Esophagus muscularis mucosa (tissue), 3 donors: ENCODE measurements at regions not wholly inside any gene's neighbourhood (a gene's known extent, or its start where the extent isn't known, plus 50 kb on each side); places are given as distances from the start of the nearest gene placed in this dataset.

Source experiments
- CTCF ChIP-seq, 3 experiments: fragments of 200-600 bp in 2 of 3; fragments of 450-650 bp in 1 of 3; sonication (generic) in 2 of 3; IDR thresholded peaks; one replicate each; pipeline ENCODE4 v1.5.1; 2017 to 2019; ENCODE audit warnings: antibody characterized with exemption in 3 of 3, mild to moderate bottlenecking in 2 of 3, moderate library complexity in 1 of 3
- EP300 ChIP-seq: sonication (generic); formaldehyde crosslinking; IDR thresholded peaks from one replicate; pipeline ENCODE4 v1.6.1; 2017; ENCODE audit warnings: antibody characterized with exemption

- TF ChIP-seq EP300: no peak
- TF ChIP-seq CTCF (IDR thresholded peaks at IDR 0.05): no peak
Measured at GRCh38 chr17:62149961-62150360, 84.9 kb upstream of the MED13 start.
